Adrenal gland (tissue), 9 donors: ENCODE measurements at regions not wholly inside any gene's neighbourhood (a gene's known extent, or its start where the extent isn't known, plus 50 kb on each side); places are given as distances from the start of the nearest gene placed in this dataset.
"Not testable (repeated sequence)": the region's sequence is repeated elsewhere in the genome, so short reads cannot be mapped to it uniquely, and the experiment has no call there.

Experiments used
- DNase-seq, 7 donors: peaks; one replicate each; pipeline ENCODE4 v3.0.0-alpha.2; 2019 to 2020
- H3K27ac ChIP-seq, 5 donors: fragments of 200-600 bp; sonication (generic) in 4 of 5; 1 replicate in 3 of 5; 2 replicates in 2 of 5; pipeline versions ENCODE4 v1.5.1 to v1.8.0; 2016 to 2020; ENCODE audit warnings: mild to moderate bottlenecking in 1 of 5
- H3K27me3 ChIP-seq: fragments of 200-600 bp; 2 replicates; pipeline ENCODE4 v1.8.0; 2021
- H3K36me3 ChIP-seq, 2 donors: fragments of 200-600 bp; replicated peaks in 1 of 2; 1 replicate in 1 of 2; 2 replicates in 1 of 2; pipeline versions ENCODE4 v1.5.1 to v1.8.0; 2018 to 2022
- H3K4me1 ChIP-seq, 2 donors: fragments of 200-600 bp; replicated peaks in 1 of 2; 1 replicate in 1 of 2; 2 replicates in 1 of 2; pipeline versions ENCODE4 v1.5.1 to v1.8.0; 2018 to 2021
- H3K4me3 ChIP-seq, 4 donors: fragments of 200-600 bp; sonication (generic) in 3 of 4; one replicate each; pipeline ENCODE4 v1.5.1; 2016 to 2018
- H3K9me3 ChIP-seq, 3 donors: fragments of 200-600 bp; sonication (generic) in 1 of 3; replicated peaks in 1 of 3; 1 replicate in 2 of 3; 2 replicates in 1 of 3; pipeline versions ENCODE4 v1.5.1 to v1.8.0; 2016 to 2021
- CTCF ChIP-seq, 6 experiments: fragments of 450-650 bp in 4 of 6; fragments of 200-600 bp in 2 of 6; sonication (generic) in 1 of 6; IDR thresholded peaks; 1 replicate in 5 of 6; 2 replicates in 1 of 6; pipeline versions ENCODE4 v1.5.1 to v1.8.0; 2016 to 2021; ENCODE audit warnings: antibody characterized with exemption in 6 of 6, mild to moderate bottlenecking in 2 of 6, moderate library complexity in 1 of 6
- POLR2A ChIP-seq, 2 donors: fragments of 450-650 bp; IDR thresholded peaks; one replicate each; pipeline ENCODE4 v1.6.1; 2017; ENCODE audit warnings: antibody characterized with exemption in 2 of 2, mild to moderate bottlenecking in 2 of 2, moderate library complexity in 1 of 2
- WGBS, 4 donors: extraction: QIAGEN DNeasy Blood & Tissue Kit in 2 of 4; methylation state at CpG; one replicate each; pipeline versions ENCODE4 v1.1.5 to v1.1.7; 2013 to 2017; 5-methylcytosine and 5-hydroxymethylcytosine counted together
- intact Hi-C, 2 donors: fragments of 100-400 bp; cut with DNase I; formaldehyde crosslinking; loops; one replicate each; pipeline versions ENCODE4 v1.14.1 to v1.15.0; 2022 to 2023
- donor health status: healthy with polysubstance abuse.
- donor health status: Bipolar disorder and iron deficiency.
- donor health status: DM: yes; HTN: yes; CAD: no.
- donor health status: DM: no; HTN: no; CAD: no.
- donor health status: DM: no; HTN: no; CAD: no.

GRCh38 chr5:152644029-152644728 lies 239.1 kb upstream of the NMUR2 start:
- WGBS, 4 donors = 39 to 48% (median 41%) methylated on average over 2 of the region's 2 CpGs
- TF ChIP-seq CTCF (IDR thresholded peaks at IDR 0.05) (no peak), POLR2A (IDR thresholded peaks at IDR 0.05) (no peak)
- Histone ChIP-seq H3K4me1 (no peaks in the 10 kb centered on the region), H3K4me3 (no peak overlapping the region), H3K27ac (no peak overlapping the region), H3K27me3 (no peaks in the 10 kb centered on the region), H3K9me3 (no peaks in the 10 kb centered on the region), H3K36me3 (no peaks in the 10 kb centered on the region)
- no peak for DNase-seq
- intact Hi-C loops = no loop called here

GRCh38 chr5:152649609-152650008 lies 244.5 kb upstream of the NMUR2 start:
- intact Hi-C loops = no loop called here
- no peak for DNase-seq
- Histone ChIP-seq H3K36me3 (no peaks in the 10 kb centered on the region), H3K4me3 (no peak overlapping the region), H3K27me3 (no peaks in the 10 kb centered on the region), H3K9me3 (no peaks in the 10 kb centered on the region), H3K27ac (no peak overlapping the region), H3K4me1 (no peaks in the 10 kb centered on the region)
- TF ChIP-seq POLR2A (IDR thresholded peaks at IDR 0.05) = no peak

GRCh38 chr5:152650413-152650812 lies 245.3 kb upstream of the NMUR2 start:
- no peak for TF ChIP-seq POLR2A (IDR thresholded peaks at IDR 0.05)
- no peak for TF ChIP-seq CTCF (IDR thresholded peaks at IDR 0.05)
- no peaks in the 10 kb centered on the region for H3K27me3 ChIP-seq

GRCh38 chr5:152659470-152659869 lies 254.4 kb upstream of the NMUR2 start:
- WGBS, 4 donors = 74 to 89% (median 81%) methylated on average over 5 to 18 of the region's 18 CpGs
- not testable (repeated sequence) for H3K36me3 ChIP-seq

More at GRCh38 chr5:152650413-152650812, 245.3 kb upstream of the NMUR2 start:
- DNase-seq = no peak
- Histone ChIP-seq H3K4me1 (no peaks in the 10 kb centered on the region), H3K36me3 (no peaks in the 10 kb centered on the region), H3K27ac (no peak overlapping the region), H3K4me3 (no peak overlapping the region), H3K9me3 (no peaks in the 10 kb centered on the region)
- 64 to 74% (median 67%) methylated on average over 3 of the region's 3 CpGs for WGBS, 4 donors
- intact Hi-C loops = no loop called here

GRCh38 chr5:152673601-152674000 lies 268.5 kb upstream of the NMUR2 start:
- WGBS, 4 donors = 52 to 76% (median 63%) methylated on average over 1 of the region's 1 CpG
- TF ChIP-seq POLR2A (IDR thresholded peaks at IDR 0.05) = no peak
- TF ChIP-seq CTCF (IDR thresholded peaks at IDR 0.05) = no peak
- Histone ChIP-seq H3K9me3 (no peaks in the 10 kb centered on the region), H3K4me1 (no peaks in the 10 kb centered on the region), H3K27ac (no peak overlapping the region), H3K4me3 (no peak overlapping the region), H3K27me3 (no peaks in the 10 kb centered on the region), H3K36me3 (no peaks in the 10 kb centered on the region)
- no peak for DNase-seq
- intact Hi-C loops = no loop called here

More at GRCh38 chr5:152659470-152659869, 254.4 kb upstream of the NMUR2 start:
- intact Hi-C loops, H3K27ac ChIP-seq, H3K9me3 ChIP-seq, H3K4me1 ChIP-seq, H3K27me3 ChIP-seq, H3K4me3 ChIP-seq, DNase-seq: not testable (repeated sequence)
